ENCODE measurements at regions not wholly inside any gene's neighbourhood (a gene's known extent, or its start where the extent isn't known, plus 50 kb on each side); places are given as distances from the start of the nearest gene placed in this dataset.
"Not testable (repeated sequence)": the region's sequence is repeated elsewhere in the genome, so short reads cannot be mapped to it uniquely, and the experiment has no call there.

- DNase-seq (ENCODE audit: low read depth in 1 of 2, low spot score in 1 of 2) = no peak
These were observed 609.1 kb upstream of the GRM7 start for GRCh38 chr3:6251612-6252400.

DNA sequence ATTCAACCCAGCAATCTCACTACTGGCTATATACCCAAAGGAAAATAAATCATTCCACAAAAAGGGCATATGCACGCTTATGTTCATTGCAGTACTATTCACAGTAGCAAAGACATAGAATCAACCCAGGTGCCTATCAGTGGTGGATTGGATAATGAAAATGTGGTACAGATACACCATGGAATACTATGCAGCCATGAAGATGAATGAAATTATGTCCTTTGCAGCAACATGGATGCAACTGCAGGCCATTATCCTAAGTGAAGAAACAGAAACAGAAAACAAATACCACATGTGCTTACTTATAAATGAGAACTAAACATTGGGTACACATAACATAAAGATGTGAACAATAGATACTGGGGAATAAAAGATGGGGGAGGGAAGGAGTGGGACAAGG is 606.4 kb upstream of the GRM7 start:
- no peak for DNase-seq (ENCODE audit: low read depth in 1 of 2, low spot score in 1 of 2)

- no peak for DNase-seq (ENCODE audit: low read depth in 1 of 2, low spot score in 1 of 2)
These were observed 605.7 kb upstream of the GRM7 start for GRCh38 chr3:6255229-6255628.

- no peak for DNase-seq (ENCODE audit: low read depth in 1 of 2, low spot score in 1 of 2)
These were observed 600.2 kb upstream of the GRM7 start for GRCh38 chr3:6260551-6261191.

GRCh38 chr3:6262010-6262409 is 598.9 kb upstream of the GRM7 start:
- no peak for DNase-seq (ENCODE audit: low read depth in 1 of 2, low spot score in 1 of 2)

- DNase-seq (ENCODE audit: low read depth in 1 of 2, low spot score in 1 of 2) = no peak
These were observed 596.9 kb upstream of the GRM7 start for GRCh38 chr3:6264036-6264435.

- DNase-seq (ENCODE audit: low read depth in 1 of 2, low spot score in 1 of 2) = no peak
These were observed 596.0 kb upstream of the GRM7 start for GRCh38 chr3:6264906-6265305.

DNA sequence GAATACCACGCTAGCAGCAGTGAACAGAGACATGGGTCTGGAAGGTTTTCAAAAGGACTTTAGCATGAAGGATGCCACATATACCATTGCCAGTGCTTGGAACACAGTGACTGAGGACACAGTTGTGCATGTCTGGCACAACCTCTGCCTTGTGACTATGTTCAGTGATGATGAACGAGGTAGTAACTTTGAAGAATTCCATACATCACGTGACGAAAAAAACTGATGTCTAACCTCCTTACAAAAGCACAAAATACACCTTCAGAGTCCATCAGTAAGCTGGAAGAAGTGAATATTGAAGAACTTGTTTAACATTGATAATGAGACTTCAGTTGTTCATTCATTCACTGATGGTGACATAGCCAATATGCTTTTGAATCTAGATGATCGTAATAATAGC is 594.8 kb upstream of the GRM7 start:
- no peak for DNase-seq (ENCODE audit: low read depth in 1 of 2, low spot score in 1 of 2)

DNA sequence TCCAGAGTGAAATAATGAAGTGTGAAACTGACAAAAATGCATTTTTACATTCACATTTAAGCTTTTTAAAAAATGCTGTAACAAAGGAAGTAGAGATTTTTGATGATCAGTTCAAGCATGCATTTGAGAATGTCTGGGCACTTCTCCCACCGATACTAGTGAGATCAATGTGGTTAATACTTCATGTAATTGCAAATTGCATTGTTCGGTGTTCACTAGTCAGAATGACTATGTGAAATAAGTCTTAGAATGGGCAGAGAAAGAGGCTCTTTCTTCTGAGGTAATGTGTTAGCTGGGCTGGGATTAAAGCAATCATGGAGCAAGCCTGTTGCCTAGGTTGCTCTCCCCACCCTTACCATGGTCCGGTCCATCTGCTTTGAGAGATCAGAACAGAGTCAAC is 587.0 kb upstream of the GRM7 start:
- DNase-seq (ENCODE audit: low read depth in 1 of 2, low spot score in 1 of 2) = no peak

DNA sequence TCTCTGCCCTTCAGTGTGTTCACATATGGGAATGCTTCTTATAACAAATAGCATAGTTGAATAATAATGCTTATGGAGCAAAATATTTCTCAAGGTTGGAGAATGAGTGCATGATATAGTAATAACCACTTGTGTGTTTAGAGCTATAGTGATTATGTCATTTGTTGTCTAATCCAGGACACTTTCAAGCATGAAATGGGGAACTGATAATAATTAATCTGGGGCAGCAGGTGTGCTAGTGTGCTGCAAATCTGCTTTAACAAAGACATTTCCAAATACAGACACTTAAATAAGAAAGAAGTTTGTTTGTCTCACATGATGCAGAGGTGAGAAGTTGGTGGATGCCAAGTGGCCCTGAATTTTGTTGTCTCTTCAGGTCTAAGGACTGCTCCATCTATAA is 579.3 kb upstream of the GRM7 start:
- no peak for DNase-seq (ENCODE audit: low read depth in 1 of 2, low spot score in 1 of 2)

DNA sequence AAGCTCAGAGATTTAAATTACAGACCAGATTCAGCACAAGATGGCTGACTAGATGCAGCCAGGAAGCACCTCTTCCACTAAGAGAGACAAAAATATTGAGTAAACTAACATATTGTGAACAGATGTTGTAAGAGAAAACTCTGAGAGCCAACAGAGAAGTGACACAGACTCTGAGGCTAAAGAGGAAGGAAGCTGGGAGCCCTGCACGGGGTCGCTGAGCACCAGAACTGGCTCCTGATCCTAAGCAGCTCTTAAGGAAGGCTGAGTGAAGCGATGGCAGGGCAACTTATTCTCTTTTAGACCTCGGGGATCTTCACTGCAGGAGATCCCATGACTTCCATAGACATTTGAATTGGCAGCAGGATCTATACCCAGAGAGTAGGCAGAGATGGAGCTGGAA is 578.0 kb upstream of the GRM7 start:
- no peak for DNase-seq (ENCODE audit: low read depth in 1 of 2, low spot score in 1 of 2)

DNA sequence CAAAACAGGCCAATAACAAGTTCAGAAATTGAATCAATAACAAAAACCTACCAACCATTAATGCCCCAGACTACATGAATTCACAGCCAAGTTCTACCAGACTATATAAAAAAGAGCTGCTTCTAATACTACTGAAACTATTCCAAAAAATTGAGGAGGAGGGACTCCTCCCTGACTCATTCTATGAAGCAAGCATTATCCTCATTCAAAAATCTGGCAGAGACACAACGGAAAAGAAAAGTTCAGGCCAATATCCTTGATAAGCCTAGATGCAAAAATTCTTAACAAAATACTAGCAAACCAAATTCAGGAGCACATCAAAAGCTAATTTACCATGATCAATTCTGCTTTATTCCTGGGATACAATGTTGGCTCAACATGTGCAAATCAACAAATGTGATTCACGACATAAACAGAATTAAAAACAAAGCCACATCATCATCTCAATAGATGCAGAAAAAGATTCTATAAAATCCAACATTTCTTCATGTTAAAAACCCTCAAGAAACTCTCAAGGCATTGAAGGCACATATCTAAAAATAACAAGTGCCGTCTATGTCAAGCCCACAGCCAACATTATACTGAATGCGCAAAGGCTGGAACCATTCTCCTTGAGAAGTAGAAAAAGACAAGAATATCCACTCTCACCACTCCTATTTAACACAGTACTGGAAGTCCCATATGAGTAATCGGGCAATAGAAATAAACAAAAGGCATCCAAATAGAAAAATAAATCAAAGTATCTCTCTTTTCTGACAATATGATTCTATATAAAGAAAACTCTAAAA is 573.6 kb upstream of the GRM7 start:
- DNase-seq (ENCODE audit: low read depth in 1 of 2, low spot score in 1 of 2) = no peak

GRCh38 chr3:6301626-6302025 is 559.3 kb upstream of the GRM7 start:
- no peak for DNase-seq (ENCODE audit: low read depth in 1 of 2, low spot score in 1 of 2)

DNA sequence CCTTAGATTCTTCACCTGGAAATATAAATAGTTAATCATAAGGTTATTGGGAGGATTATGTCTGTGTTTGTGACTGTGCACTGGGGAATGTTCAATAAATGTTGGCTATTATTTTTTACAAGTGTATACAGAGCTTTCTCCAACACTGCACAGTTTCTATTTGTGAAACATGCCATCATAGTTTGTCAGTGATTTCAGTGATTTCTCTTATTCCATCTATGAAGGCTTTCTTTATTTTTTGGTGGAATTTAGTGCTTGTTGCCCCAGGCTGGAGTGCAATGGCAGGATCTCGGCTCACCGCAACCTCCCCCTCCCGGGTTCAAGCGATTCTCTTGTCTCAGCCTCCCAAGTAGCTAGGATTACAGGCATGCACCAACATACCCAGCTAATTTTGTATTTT is 545.0 kb upstream of the GRM7 start:
- no peak for DNase-seq (ENCODE audit: low read depth in 1 of 2, low spot score in 1 of 2)

- no peak for DNase-seq (ENCODE audit: low read depth in 1 of 2, low spot score in 1 of 2)
These were observed 538.9 kb upstream of the GRM7 start for GRCh38 chr3:6321999-6322398.

DNA sequence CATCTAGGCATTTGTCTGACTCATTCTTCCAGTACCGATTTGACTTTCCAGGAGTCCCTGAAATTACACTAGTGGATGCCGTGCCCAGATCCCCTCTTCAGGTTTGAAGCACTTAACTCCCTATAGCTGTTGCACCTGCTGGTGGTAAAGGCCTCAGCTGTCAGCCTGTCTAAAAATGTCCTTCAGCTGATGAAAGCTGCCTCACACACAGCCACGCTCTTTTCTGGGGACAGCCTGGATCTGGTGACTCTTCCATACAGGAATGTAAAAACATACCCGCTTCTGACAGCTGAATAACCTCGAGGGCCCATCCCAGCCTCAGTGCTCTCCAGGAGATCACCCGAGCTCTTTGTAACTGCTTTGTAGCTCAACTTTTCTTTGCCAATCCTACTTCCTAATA is 534.1 kb upstream of the GRM7 start:
- no peak for DNase-seq (ENCODE audit: low read depth in 1 of 2, low spot score in 1 of 2)

DNA sequence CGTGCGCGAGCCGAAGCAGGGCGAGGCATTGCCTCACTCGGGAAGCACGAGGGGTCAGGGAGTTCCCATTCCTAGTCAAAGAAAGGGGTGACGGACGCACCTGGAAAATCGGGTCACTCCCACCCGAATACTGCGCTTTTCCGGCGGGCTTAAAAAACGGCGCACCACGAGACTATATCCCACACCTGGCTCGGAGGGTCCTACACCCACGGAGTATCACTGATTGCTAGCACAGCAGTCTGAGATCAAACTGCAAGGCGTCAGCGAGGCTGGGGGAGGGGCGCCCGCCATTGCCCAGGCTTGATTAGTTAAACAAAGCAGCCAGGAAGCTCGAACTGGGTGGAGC is 520.0 kb upstream of the GRM7 start:
- DNase-seq (ENCODE audit: low read depth in 1 of 2, low spot score in 1 of 2) = not testable (repeated sequence)

DNA sequence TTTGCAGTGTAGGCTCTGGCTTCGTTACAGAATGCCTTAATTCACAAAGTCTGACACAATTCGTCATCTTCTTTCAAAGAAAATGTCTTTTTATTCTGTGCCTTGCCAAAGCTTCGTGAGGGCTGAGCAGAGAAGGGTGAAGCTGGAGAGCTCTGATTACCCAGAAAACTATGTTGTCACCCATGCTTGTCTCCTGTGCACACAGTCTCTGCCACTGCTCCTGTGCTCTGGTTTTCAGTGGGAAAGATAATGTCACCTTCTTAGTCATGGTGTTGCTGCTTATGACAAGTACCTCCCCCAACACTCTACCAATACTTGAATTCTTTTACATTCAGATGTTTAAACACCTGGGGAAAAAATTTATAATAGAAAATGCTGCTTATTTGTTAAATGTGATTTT is 509.2 kb upstream of the GRM7 start:
- no peak for DNase-seq (ENCODE audit: low read depth in 1 of 2, low spot score in 1 of 2)

DNA sequence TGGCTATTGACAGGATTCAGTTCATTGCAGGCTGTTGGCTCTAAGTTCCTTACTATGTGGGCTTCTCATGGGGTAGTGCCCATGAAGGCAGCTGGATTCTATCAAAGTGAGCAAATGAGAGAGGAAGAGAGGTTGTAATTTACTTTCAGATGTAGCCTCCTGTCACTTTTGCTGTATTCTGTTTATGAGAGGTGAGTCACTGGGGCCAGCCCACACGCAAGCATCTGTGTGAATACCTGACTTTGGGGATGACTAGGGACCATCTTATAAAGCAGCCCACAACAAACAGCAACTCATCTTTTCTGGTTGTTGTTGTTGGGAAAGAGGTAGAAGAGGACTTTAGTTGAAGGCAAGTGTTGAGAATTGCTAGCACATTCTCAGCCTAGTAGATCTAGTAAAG is 506.3 kb upstream of the GRM7 start:
- DNase-seq (ENCODE audit: low read depth in 1 of 2, low spot score in 1 of 2) = no peak

DNA sequence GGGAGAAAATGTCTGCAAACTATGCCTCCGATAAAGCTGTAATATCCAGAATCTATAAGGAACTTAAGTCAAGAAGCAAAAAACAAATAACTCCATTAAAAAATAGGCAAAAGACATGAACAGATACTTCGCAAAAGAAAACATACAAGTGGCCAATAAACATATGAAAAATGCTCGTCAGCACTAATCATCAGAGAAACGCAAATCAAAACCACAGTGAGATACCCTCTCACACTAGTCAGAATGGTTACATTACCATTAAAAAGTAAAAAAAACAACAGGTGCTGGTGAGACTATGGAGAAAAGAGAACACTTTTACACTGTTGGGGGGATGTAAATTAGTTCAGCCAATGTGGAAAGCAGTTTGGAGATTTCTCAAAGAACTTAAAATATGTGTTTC is 498.5 kb upstream of the GRM7 start:
- no peak for DNase-seq (ENCODE audit: low read depth in 1 of 2, low spot score in 1 of 2)

- no peak for DNase-seq (ENCODE audit: low read depth in 1 of 2, low spot score in 1 of 2)
These were observed 493.7 kb upstream of the GRM7 start for GRCh38 chr3:6367171-6367570.

- DNase-seq (ENCODE audit: low read depth in 1 of 2, low spot score in 1 of 2) = no peak
These were observed 468.8 kb upstream of the GRM7 start for GRCh38 chr3:6392123-6392522.
